Hematopoietic multipotent progenitor cell treated with erythropoietin and hydrocortisone succinate and interleukin-3 and kit ligand, for 8 days (in vitro differentiated cells): ENCODE measurements at regions not wholly inside any gene's neighbourhood (a gene's known extent, or its start where the extent isn't known, plus 50 kb on each side); places are given as distances from the start of the nearest gene placed in this dataset.
A peak's percentile ranks its signal among the peaks of the same experiment; 100 is the strongest.
"Not testable (repeated sequence)": the region's sequence is repeated elsewhere in the genome, so short reads cannot be mapped to it uniquely, and the experiment has no call there.

Experiments
- DNase-seq: peaks from one replicate; pipeline ENCODE4 v3.0.0-alpha.2; 2015

GRCh38 chr4:132094017-132094416 lies 1055.1 kb upstream of the PCDH10 start:
- no peak for DNase-seq

- DNase-seq: no peak
These were observed 1052.1 kb upstream of the PCDH10 start for GRCh38 chr4:132097041-132097440.

GRCh38 chr4:132101526-132101925 lies 1047.6 kb upstream of the PCDH10 start:
- no peak for DNase-seq

DNA sequence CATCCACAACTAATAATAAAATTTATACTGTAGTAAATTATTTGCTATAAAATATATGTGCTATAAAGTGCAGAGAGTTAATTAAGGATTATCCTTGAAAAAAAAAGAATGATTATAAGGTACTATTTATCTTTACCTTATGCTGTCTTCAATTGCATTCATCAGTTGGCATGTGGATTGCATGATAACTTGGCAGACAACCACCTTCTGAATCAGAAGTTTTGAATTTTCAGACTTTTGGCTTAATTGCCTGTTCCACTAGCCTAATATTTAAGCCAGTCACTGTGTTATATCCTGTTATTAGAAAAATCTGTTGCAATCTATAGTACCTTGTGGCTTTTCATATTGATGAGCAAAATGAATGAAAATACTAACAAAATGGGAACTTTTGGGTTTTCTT lies 1040.3 kb upstream of the PCDH10 start:
- DNase-seq: no peak

- DNase-seq: no peak
These were observed 1034.2 kb upstream of the PCDH10 start for GRCh38 chr4:132114885-132115284.

DNA sequence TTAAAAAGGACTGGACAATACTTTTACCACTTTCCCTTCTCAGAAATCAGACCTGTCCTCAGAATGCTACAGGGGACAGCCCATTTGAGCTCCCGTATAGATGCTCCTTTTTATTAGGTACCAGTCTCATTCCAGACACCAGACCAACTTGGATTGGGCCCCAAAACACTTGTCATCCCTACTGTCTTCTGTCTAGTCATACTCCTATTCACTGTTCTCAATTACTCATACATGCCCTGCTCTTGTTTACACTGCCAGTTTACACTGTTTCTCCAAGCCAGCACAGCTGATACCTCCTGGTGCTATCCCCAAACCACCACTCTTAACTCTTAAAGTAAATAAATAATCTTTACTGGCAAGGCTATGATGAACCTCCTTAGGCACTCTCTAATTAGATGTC lies 1026.4 kb upstream of the PCDH10 start:
- DNase-seq: not testable (repeated sequence)

- DNase-seq: no peak
These were observed 1025.0 kb upstream of the PCDH10 start for GRCh38 chr4:132123870-132124623.

- no peak for DNase-seq
These were observed 1024.5 kb upstream of the PCDH10 start for GRCh38 chr4:132124624-132124974.

- no peak for DNase-seq
These were observed 1024.0 kb upstream of the PCDH10 start for GRCh38 chr4:132125131-132125530.

GRCh38 chr4:132132433-132132832 lies 1016.7 kb upstream of the PCDH10 start:
- no peak for DNase-seq

DNA sequence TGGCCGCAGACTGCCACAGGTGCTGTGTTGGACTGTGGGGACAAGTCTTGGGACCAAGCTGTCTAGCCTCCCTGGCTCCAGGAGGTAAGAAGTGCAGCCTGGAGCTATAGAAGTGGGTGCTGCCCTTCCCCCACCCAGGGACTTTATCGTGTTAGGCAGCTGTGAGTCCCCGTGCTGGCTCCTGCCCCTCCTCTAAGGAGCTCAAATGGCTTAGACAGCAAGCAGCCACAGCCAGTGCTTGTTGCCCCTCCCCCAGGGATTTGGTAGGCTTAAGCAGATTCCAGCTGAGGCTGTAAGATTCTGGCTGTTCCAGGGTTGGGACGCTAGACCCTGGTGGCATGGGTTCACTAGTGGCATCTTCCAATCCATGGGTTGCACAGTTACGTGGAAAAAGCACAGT lies 979.4 kb upstream of the PCDH10 start:
- DNase-seq: no peak

GRCh38 chr4:132180020-132180427 lies 969.1 kb upstream of the PCDH10 start:
- no peak for DNase-seq

DNA sequence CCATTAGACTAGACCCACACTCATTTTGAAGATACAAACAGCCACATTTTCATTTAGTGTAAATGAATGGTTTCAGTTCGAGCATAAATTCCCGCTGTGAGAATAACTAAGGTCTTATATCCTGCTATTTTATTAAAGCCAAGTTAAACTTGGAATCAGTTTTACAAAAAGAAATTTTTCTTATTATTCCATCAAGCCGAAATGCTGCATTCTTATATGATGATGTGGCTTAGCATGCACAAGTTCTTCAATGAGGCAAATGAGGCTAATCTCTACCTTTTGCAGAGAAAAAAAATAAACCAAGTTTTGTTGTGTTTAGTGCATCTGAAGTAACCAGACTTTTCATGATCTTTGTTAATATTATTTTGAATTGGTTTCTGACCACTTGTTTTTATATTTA lies 953.9 kb upstream of the PCDH10 start:
- no peak for DNase-seq

DNA sequence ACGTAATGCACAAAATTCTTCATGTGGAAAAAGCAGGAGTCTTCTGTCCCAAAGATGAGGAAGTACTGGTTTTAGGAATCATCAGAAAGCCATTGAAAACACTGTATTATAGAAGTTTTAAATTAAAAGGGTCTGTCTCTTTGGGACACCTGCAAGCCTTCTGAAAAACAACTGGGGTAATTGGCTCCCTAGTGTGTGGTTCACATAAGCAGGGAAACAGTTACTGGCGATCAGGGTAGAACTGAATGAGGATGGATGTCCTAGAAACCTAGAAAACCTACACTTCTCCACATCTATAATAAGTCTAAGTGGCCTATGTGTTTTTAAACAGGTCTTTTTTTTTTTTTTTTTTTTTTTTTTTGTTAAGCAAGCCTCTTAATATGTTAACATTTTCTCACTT lies 945.5 kb upstream of the PCDH10 start:
- DNase-seq: no peak

- DNase-seq: no peak
These were observed 934.6 kb upstream of the PCDH10 start for GRCh38 chr4:132214519-132214918.

DNA sequence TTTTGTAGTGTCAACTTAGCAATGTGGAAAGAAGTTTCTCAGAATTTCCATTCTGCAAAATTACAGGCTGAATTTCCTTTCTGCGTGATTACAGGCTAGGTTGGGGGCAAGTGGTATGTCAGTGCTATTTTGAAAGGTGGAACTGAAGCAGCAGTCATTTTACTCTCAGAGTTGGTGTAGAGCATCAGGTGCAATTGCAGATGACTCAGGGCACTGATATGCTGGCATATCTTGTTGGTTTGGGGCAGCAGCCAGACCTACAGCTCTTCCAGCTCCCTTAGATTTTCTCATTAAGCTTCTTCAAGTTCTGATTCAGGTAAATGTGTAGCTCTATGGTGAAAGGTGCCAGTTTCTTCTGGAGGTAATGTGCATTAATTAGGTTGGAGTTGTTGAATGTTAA lies 930.7 kb upstream of the PCDH10 start:
- no peak for DNase-seq

DNA sequence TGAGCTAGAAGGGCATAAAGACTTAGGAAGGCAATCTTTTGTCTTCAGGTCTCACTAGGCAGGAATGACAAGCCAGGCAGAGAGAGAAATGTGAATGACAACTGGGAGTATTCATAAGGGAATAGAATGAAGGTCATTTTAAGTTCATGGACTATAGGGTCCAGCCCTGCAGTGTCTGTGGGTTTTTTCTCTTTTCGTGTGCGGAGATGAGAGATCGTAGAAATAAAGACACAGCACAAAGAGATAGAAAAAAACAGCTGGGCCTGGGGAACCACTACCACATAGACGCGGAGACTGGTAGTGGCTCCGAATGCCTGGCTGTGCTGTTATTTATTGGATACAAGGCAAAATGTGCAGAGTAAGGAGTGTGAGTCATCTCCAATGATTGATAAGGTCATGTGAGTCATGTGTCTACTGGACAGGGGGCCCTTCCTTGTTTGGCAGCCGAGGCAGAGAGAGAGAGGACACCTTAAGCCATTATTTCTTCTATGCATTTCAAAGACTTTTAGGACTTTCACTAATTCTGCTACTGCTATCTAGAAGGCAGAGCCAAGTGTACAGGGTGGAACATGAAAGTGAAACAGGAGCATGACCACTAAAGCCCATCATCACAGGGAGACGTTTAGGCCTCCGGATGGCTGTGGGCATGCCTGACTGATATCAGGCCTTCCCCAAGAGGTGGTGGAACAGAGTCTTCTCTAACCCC lies 921.8 kb upstream of the PCDH10 start:
- no peak for DNase-seq

GRCh38 chr4:132227857-132228165 lies 921.3 kb upstream of the PCDH10 start:
- peak; percentile 7 for DNase-seq

DNA sequence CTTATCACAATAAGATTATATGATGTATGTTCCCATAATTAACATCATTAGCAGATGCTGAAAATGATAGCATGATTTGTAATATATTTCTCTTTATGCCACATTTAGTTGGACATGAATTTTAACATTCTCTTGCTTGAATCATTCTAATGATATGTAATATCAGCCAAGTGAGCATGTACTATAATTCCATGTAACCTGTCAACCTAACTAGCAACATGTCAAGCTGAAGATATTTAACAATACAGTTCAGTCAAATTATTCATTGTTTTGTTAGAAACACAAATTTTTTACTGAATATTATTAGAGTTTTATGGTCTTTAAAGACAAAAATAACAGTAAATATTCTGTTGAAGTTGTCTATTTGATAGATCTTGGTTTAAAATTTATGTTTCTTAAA lies 920.4 kb upstream of the PCDH10 start:
- DNase-seq: no peak

- DNase-seq: no peak
These were observed 919.1 kb upstream of the PCDH10 start for GRCh38 chr4:132230025-132230424.

- DNase-seq: no peak
These were observed 910.4 kb upstream of the PCDH10 start for GRCh38 chr4:132238697-132239096.

GRCh38 chr4:132240081-132240480 lies 909.0 kb upstream of the PCDH10 start:
- DNase-seq: no peak

- DNase-seq: no peak
These were observed 903.8 kb upstream of the PCDH10 start for GRCh38 chr4:132245319-132245718.

GRCh38 chr4:132264176-132264575 lies 884.9 kb upstream of the PCDH10 start:
- DNase-seq: no peak

GRCh38 chr4:132266374-132266773 lies 882.7 kb upstream of the PCDH10 start:
- DNase-seq: no peak
